H1 (cell line): ENCODE measurements at regions not wholly inside any gene's neighbourhood (a gene's known extent, or its start where the extent isn't known, plus 50 kb on each side); places are given as distances from the start of the nearest gene placed in this dataset.

Experiments
- CTCF ChIA-PET: fragments of 300-600 bp; sonication (Branson Sonifier 250); formaldehyde crosslinking; loops from one replicate; lab custom pipeline; 2021; ENCODE audit not compliant: partially characterized antibody; lab: Charles Lee
- POLR2A ChIA-PET: fragments of 300-600 bp; sonication (Branson Sonifier 250); formaldehyde crosslinking; loops from one replicate; lab custom pipeline; 2021; ENCODE audit warnings: inconsistent platforms; ENCODE audit not compliant: partially characterized antibody; lab: Charles Lee
- DNase-seq, 2 experiments: peaks; one replicate each; pipeline versions ENCODE4 v3.0.0 to v3.0.0-alpha.2; 2010 to 2022; ENCODE audit warnings: low spot score in 2 of 2, low read depth in 1 of 2, mixed read lengths in 1 of 2
- FAIRE-seq: peaks from 2 replicates; lab custom pipeline; 2011; peaks lifted over from hg19 to GRCh38; lab: Jason Lieb, UNC
- H2AFZ ChIP-seq: 2 replicates; pipeline ENCODE4 v1.8.1; 2012; ENCODE audit warnings: low read length, inconsistent platforms
- H2AK5ac ChIP-seq: 2 replicates; pipeline ENCODE4 v1.6.1; 2013; ENCODE audit warnings: low read depth, low read length
- H2BK120ac ChIP-seq: replicated peaks from 2 replicates; pipeline ENCODE3; 2013; ENCODE audit warnings: low read depth, low read length, inconsistent platforms
- H2BK12ac ChIP-seq: 2 replicates; pipeline ENCODE4 v1.6.1; 2013; ENCODE audit warnings: low read depth, low read length
- H2BK15ac ChIP-seq: 2 replicates; pipeline ENCODE4 v1.6.1; 2013; ENCODE audit warnings: low read length
- H2BK20ac ChIP-seq: 2 replicates; pipeline ENCODE4 v1.6.1; 2013; ENCODE audit warnings: low read length
- H2BK5ac ChIP-seq: 2 replicates; pipeline ENCODE4 v1.6.1; 2013; ENCODE audit warnings: low read depth, low read length
- H3K14ac ChIP-seq: 2 replicates; pipeline ENCODE4 v1.6.1; 2013; ENCODE audit warnings: inconsistent platforms; ENCODE audit not compliant: insufficient read length
- H3K18ac ChIP-seq: 2 replicates; pipeline ENCODE4 v1.6.1; 2013; ENCODE audit warnings: low read length; ENCODE audit errors: extremely low read depth
- H3K23ac ChIP-seq: 2 replicates; pipeline ENCODE4 v1.6.1; 2013; ENCODE audit warnings: inconsistent platforms; ENCODE audit not compliant: insufficient read length
- H3K23me2 ChIP-seq: 2 replicates; pipeline ENCODE4 v1.6.1; 2013; ENCODE audit warnings: low read depth, low read length
- H3K27ac ChIP-seq: 2 replicates; pipeline ENCODE4 v1.6.1; 2011; ENCODE audit warnings: low read depth, low read length, inconsistent platforms
- H3K27me3 ChIP-seq, 4 experiments: replicated peaks in 1 of 4; 1 replicate in 1 of 4; 2 replicates in 3 of 4; pipeline versions ENCODE4 v1.6.1 to v1.8.1; 2011 to 2013; ENCODE audit warnings: low read length in 3 of 4, mild to moderate bottlenecking in 3 of 4, inconsistent platforms in 2 of 4, mixed read lengths in 2 of 4, moderate library complexity in 1 of 4; ENCODE audit not compliant: control insufficient read depth in 3 of 4, insufficient read depth in 3 of 4; ENCODE audit errors: extremely low read depth in 1 of 4
- H3K36me3 ChIP-seq, 4 experiments: 2 replicates each; pipeline versions ENCODE4 v1.6.1 to v1.8.1; 2011 to 2013; ENCODE audit warnings: mild to moderate bottlenecking in 4 of 4, low read length in 3 of 4, moderate library complexity in 2 of 4, control low read depth in 1 of 4, inconsistent platforms in 1 of 4; ENCODE audit not compliant: insufficient read depth in 4 of 4, control insufficient read depth in 2 of 4
- H3K4ac ChIP-seq: replicated peaks from 2 replicates; pipeline ENCODE3; 2013; ENCODE audit warnings: low read length, low read depth, mixed read lengths, inconsistent platforms; ENCODE audit not compliant: insufficient read length
- H3K4me1 ChIP-seq, 4 experiments: replicated peaks in 1 of 4; 1 replicate in 1 of 4; 2 replicates in 3 of 4; pipeline versions ENCODE4 v1.6.1 to v1.8.1; 2011 to 2013; ENCODE audit warnings: low read length in 3 of 4, inconsistent platforms in 2 of 4, mixed read lengths in 1 of 4; ENCODE audit not compliant: insufficient read depth in 4 of 4, control insufficient read depth in 3 of 4
- H3K4me2 ChIP-seq, 2 experiments: 2 replicates each; pipeline versions ENCODE4 v1.6.1 to v1.8.1; 2011 to 2013; ENCODE audit warnings: low read depth in 2 of 2, low read length in 2 of 2, control low read depth in 1 of 2, inconsistent platforms in 1 of 2, mild to moderate bottlenecking in 1 of 2; ENCODE audit not compliant: insufficient read depth in 1 of 2
- H3K4me3 ChIP-seq, 4 experiments: fragments of 200-600, 300-600 bp in 1 of 4; sonication (generic), shearing (Covaris generic), sonication (Bioruptor Twin) in 1 of 4; 2 replicates each; pipeline versions ENCODE4 v1.5.1 to v1.8.1; 2011 to 2016; ENCODE audit warnings: low read length in 4 of 4, low read depth in 3 of 4, control low read depth in 2 of 4, inconsistent platforms in 2 of 4, mild to moderate bottlenecking in 2 of 4, mixed read lengths in 1 of 4, moderate library complexity in 1 of 4; ENCODE audit not compliant: insufficient read depth in 2 of 4; ENCODE audit errors: extremely low read depth in 1 of 4
- H3K56ac ChIP-seq: replicated peaks from 2 replicates; pipeline ENCODE3; 2013; ENCODE audit warnings: low read depth, mild to moderate bottlenecking, mixed read lengths, low read length, inconsistent platforms; ENCODE audit not compliant: insufficient read length
- H3K79me1 ChIP-seq: 2 replicates; pipeline ENCODE4 v1.6.1; 2013; ENCODE audit warnings: low read depth, low read length, control low read depth
- H3K79me2 ChIP-seq, 2 experiments: 2 replicates each; pipeline versions ENCODE4 v1.6.1 to v1.8.1; 2012 to 2013; ENCODE audit warnings: low read length in 2 of 2, mild to moderate bottlenecking in 2 of 2, inconsistent platforms in 1 of 2; ENCODE audit not compliant: insufficient read depth in 2 of 2, control insufficient read depth in 1 of 2
- H3K9ac ChIP-seq, 4 experiments: replicated peaks in 1 of 4; 1 replicate in 1 of 4; 2 replicates in 3 of 4; pipeline versions ENCODE4 v1.6.1 to v1.8.1; 2011 to 2013; ENCODE audit warnings: low read depth in 3 of 4, low read length in 3 of 4, control low read depth in 2 of 4, mild to moderate bottlenecking in 2 of 4, moderate library complexity in 2 of 4, inconsistent platforms in 1 of 4; ENCODE audit errors: extremely low read depth in 1 of 4
- H3K9me3 ChIP-seq, 2 experiments: 2 replicates each; pipeline versions ENCODE4 v1.6.1 to v1.8.1; 2012 to 2013; ENCODE audit warnings: mild to moderate bottlenecking in 2 of 2, moderate library complexity in 2 of 2, control low read depth in 1 of 2, inconsistent platforms in 1 of 2, low read depth in 1 of 2, low read length in 1 of 2, mixed read lengths in 1 of 2; ENCODE audit not compliant: insufficient read depth in 2 of 2
- H4K20me1 ChIP-seq, 2 experiments: replicated peaks in 1 of 2; 2 replicates each; pipeline versions ENCODE3 to v1.8.1; 2011 to 2013; ENCODE audit warnings: inconsistent platforms in 2 of 2, low read length in 2 of 2, mild to moderate bottlenecking in 1 of 2; ENCODE audit not compliant: insufficient read depth in 2 of 2, control insufficient read depth in 1 of 2
- H4K5ac ChIP-seq: 2 replicates; pipeline ENCODE4 v1.6.1; 2013; ENCODE audit warnings: low read length, low read depth, mixed read lengths, inconsistent platforms; ENCODE audit not compliant: insufficient read length
- H4K8ac ChIP-seq: 2 replicates; pipeline ENCODE4 v1.8.0; 2013; ENCODE audit warnings: mild to moderate bottlenecking, moderate library complexity, low read length, inconsistent platforms; ENCODE audit not compliant: insufficient read depth; ENCODE audit errors: extremely low read depth
- H4K91ac ChIP-seq: replicated peaks from 2 replicates; pipeline ENCODE3; 2013; ENCODE audit warnings: low read length, mixed read lengths, inconsistent platforms; ENCODE audit not compliant: insufficient read length
- CREB1 ChIP-seq: IDR thresholded peaks from 2 replicates; pipeline ENCODE4 v1.6.1; 2012; ENCODE audit warnings: inconsistent platforms
- EP300 ChIP-seq, 2 experiments: IDR thresholded peaks; 1 replicate in 1 of 2; 2 replicates in 1 of 2; pipeline ENCODE4 v1.6.1; 2011 to 2012; ENCODE audit warnings: low read depth in 2 of 2, low read length in 2 of 2, mild to moderate bottlenecking in 2 of 2, borderline replicate concordance in 1 of 2, inconsistent platforms in 1 of 2, moderate library complexity in 1 of 2
- FOSL1 ChIP-seq: IDR thresholded peaks from 2 replicates; pipeline ENCODE4 v1.6.1; 2011; ENCODE audit warnings: mild to moderate bottlenecking, low read depth, low read length, moderate library complexity; ENCODE audit not compliant: insufficient read depth
- HDAC2 ChIP-seq, 2 experiments: fragments of 300-600 bp in 1 of 2; sonication (generic) in 1 of 2; IDR thresholded peaks; 2 replicates each; pipeline ENCODE4 v1.6.1; 2011 to 2012; ENCODE audit warnings: low read depth in 2 of 2, low read length in 2 of 2, mild to moderate bottlenecking in 2 of 2, moderate library complexity in 2 of 2, borderline replicate concordance in 1 of 2, inconsistent platforms in 1 of 2
- JUN ChIP-seq: IDR thresholded peaks from 2 replicates; pipeline ENCODE4 v1.6.1; 2011; ENCODE audit warnings: low read depth, mild to moderate bottlenecking, improper control_type of control experiment, low read length
- NANOG ChIP-seq: IDR thresholded peaks from 2 replicates; pipeline ENCODE4 v1.6.1; 2011; ENCODE audit warnings: low read length, low read depth, mild to moderate bottlenecking, inconsistent platforms; ENCODE audit not compliant: insufficient read depth, poor library complexity, severe bottlenecking
- RAD21 ChIP-seq, 2 experiments: IDR thresholded peaks in 1 of 2; conservative IDR thresholded peaks in 1 of 2; 2 replicates each; pipeline ENCODE4 v1.6.1; 2011; ENCODE audit warnings: low read depth in 2 of 2, low read length in 2 of 2, improper control_type of control experiment in 1 of 2, inconsistent platforms in 1 of 2, mild to moderate bottlenecking in 1 of 2, moderate library complexity in 1 of 2
- SIX5 ChIP-seq: IDR thresholded peaks from 2 replicates; pipeline ENCODE4 v1.6.1; 2011; ENCODE audit warnings: mild to moderate bottlenecking, low read depth, low read length
- USF2 ChIP-seq: IDR thresholded peaks from 2 replicates; pipeline ENCODE4 v1.6.1; 2011; ENCODE audit warnings: low read length, improper control_type of control experiment
- WGBS, 2 experiments: shearing (Covaris generic) in 1 of 2; methylation state at CpG; one replicate each; pipeline versions ENCODE4 v1.1.6 to v1.1.7; 2013 to 2015; ENCODE audit warnings: low lambda C conversion rate in 2 of 2, mixed read lengths in 2 of 2, inconsistent platforms in 1 of 2, low coverage in 1 of 2, missing lambda C conversion rate in 1 of 2; ENCODE audit not compliant: insufficient replicate concordance in 2 of 2, insufficient coverage in 1 of 2, insufficient read length in 1 of 2; ENCODE audit errors: extremely low coverage in 1 of 2, missing lambda C conversion rate in 1 of 2; 5-methylcytosine and 5-hydroxymethylcytosine counted together

DNA sequence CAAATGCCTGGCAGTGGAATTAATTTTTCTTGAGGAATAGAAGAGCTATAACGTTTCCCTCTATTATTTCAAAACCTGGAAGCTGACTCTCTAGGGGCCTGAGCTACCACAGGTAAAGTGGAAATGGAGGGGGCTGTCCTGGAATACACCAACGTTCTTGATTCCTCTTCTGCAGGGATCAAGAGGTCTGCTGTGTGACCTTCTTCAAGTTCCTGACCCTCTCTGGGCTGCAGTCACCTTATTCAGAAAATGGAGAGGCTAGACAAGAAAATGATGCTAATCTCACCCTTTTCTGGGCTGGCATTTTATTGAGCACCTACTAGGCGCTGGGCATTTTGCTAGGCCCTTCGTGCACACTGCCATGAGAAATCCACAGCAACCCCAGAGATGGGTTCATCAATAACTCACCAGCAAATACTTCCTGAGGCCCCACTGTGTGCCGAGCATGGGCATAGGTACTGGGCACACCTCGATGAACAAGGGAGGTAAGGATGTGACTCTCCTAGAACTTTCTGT, 55.2 kb upstream of the DLK1 start:
- Histone ChIP-seq H2BK15ac (no peak overlapping the region), H3K4ac (no peak overlapping the region), H3K4me3 (no peak overlapping the region), H2BK12ac (no peak overlapping the region), H3K18ac (no peak overlapping the region), H3K23me2 (no peaks in the 10 kb centered on the region), H3K79me1 (no peaks in the 10 kb centered on the region), H4K8ac (no peak overlapping the region), H4K20me1 (no peaks in the 10 kb centered on the region), H3K56ac (no peak overlapping the region), H3K27me3 (peaks cover 0 to 18% (median 14%) of the 10 kb centered on the region in 4 experiments; a peak in 6 of 7 replicates), H2BK20ac (no peak overlapping the region), H3K4me1 (peaks cover 2 to 18% (median 9%) of the 10 kb centered on the region in 4 experiments), H3K9me3 (no peaks in the 10 kb centered on the region), H3K36me3 (no peaks in the 10 kb centered on the region; a peak in 1 of 8 replicates), H3K4me2 (no peak overlapping the region), H2AFZ (no peak overlapping the region), H3K23ac (no peak overlapping the region), H4K91ac (no peak overlapping the region), H2BK5ac (no peak overlapping the region), H3K27ac (no peak overlapping the region), H3K9ac (no peak overlapping the region), H3K14ac (no peak overlapping the region), H2AK5ac (no peak overlapping the region; the same call in 1 of the 2 replicates), H4K5ac (no peak overlapping the region), H2BK120ac (no peak overlapping the region), H3K79me2 (no peaks in the 10 kb centered on the region)
- 87% methylated on average over 6 of the region's 6 CpGs; no CpG with 5 or more reads in 1 of the 2 experiments for WGBS, 2 experiments
- no peak for DNase-seq
- CTCF ChIA-PET: interaction anchor here (0.7 to 8.3 kb wide), 6 partner anchors 7 to 176 kb away, joined by 3 to 60 read pairs (median 4); no protein-coding TSS in a partner anchor
- POLR2A ChIA-PET: no interaction called here
- FAIRE-seq: no peak
- TF ChIP-seq NANOG (no peak), FOSL1 (no peak), RAD21 (IDR thresholded peaks at IDR 0.05 in 1 of 2, conservative IDR thresholded peaks at IDR 0.05 in 1 of 2; ENCODE audit: low read depth in 2 of 2, low read length in 2 of 2) (no peak), USF2 (no peak), SIX5 (no peak), HDAC2 (IDR thresholded peaks at IDR 0.05; ENCODE audit: borderline replicate concordance in 1 of 2, low read depth in 2 of 2, low read length in 2 of 2) (no peak), CREB1 (no peak), EP300 (IDR thresholded peaks at IDR 0.05; ENCODE audit: borderline replicate concordance in 1 of 2, low read depth in 2 of 2, low read length in 2 of 2) (no peak), JUN (no peak)
